DMS79 (cell line): ENCODE measurements at regions not wholly inside any gene's neighbourhood (a gene's known extent, or its start where the extent isn't known, plus 50 kb on each side); places are given as distances from the start of the nearest gene placed in this dataset.

ENCODE experiments used
- DNase-seq: peaks from one replicate; lab custom pipeline; 2025; lab: John Stamatoyannopoulos, UW

DNA sequence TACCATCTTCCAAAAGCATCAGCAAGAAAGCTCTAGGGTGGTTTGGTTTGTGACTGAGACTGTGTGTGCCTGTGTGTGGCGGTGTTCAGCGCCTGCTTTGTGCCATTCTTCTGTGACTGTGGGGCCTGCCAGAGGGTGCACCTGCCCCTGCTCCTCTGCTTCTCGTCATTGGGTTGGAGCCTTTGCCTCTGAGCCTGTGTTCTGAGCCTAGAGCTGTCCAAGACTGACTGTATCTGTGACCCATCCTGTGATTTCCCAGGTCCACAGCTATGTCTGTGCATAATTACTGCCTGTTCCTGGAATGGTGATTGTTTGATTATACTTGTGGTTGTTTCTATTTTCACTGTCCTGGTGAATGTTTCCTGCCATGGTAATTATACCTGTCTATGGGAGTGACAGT is 57.1 kb upstream of the KLHL29 start:
- no peak for DNase-seq

GRCh38 chr2:23330214-23330613 is 54.8 kb upstream of the KLHL29 start:
- DNase-seq, result no peak
